GM21825 (cell line): ENCODE measurements at regions not wholly inside any gene's neighbourhood (a gene's known extent, or its start where the extent isn't known, plus 50 kb on each side); places are given as distances from the start of the nearest gene placed in this dataset.
"Not testable (repeated sequence)": the region's sequence is repeated elsewhere in the genome, so short reads cannot be mapped to it uniquely, and the experiment has no call there.

Source experiments
- ATAC-seq: cut with Tn5 transposase; IDR thresholded peaks from one replicate; pipeline ENCODE4 v1.9.1; 2021; ENCODE audit warnings: mild to moderate bottlenecking, moderate library complexity; ENCODE audit not compliant: unreplicated experiment

- ATAC-seq: no peak
Observed at GRCh38 chr4:114085611-114086345, 106.3 kb upstream of the ARSJ start.

GRCh38 chr4:114087596-114088230, 108.3 kb upstream of the ARSJ start:
- ATAC-seq: no peak

- no peak for ATAC-seq
Observed at GRCh38 chr4:114088481-114088880, 109.0 kb upstream of the ARSJ start.

GRCh38 chr4:114091546-114091945, 112.1 kb upstream of the ARSJ start:
- ATAC-seq: no peak

- ATAC-seq: no peak
Observed at GRCh38 chr4:114093221-114093715, 113.8 kb upstream of the ARSJ start.

GRCh38 chr4:114100288-114101031, 121.0 kb upstream of the ARSJ start:
- no peak for ATAC-seq

- no peak for ATAC-seq
Observed at GRCh38 chr4:114103908-114104307, 124.5 kb upstream of the ARSJ start.

GRCh38 chr4:114108869-114109268, 129.4 kb upstream of the ARSJ start:
- ATAC-seq: no peak

- ATAC-seq: no peak
Observed at GRCh38 chr4:114109776-114110175, 130.3 kb upstream of the ARSJ start.

- no peak for ATAC-seq
Observed at GRCh38 chr4:114115526-114115925, 136.1 kb upstream of the ARSJ start.

- no peak for ATAC-seq
Observed at GRCh38 chr4:114116861-114117260, 137.4 kb upstream of the ARSJ start.

GRCh38 chr4:114121221-114121620, 141.8 kb upstream of the ARSJ start:
- ATAC-seq: no peak

- ATAC-seq: no peak
Observed at GRCh38 chr4:114132199-114132598, 152.8 kb upstream of the ARSJ start.

GRCh38 chr4:114132830-114133229, 153.4 kb upstream of the ARSJ start:
- ATAC-seq: no peak

GRCh38 chr4:114136069-114136468, 156.6 kb upstream of the ARSJ start:
- no peak for ATAC-seq

GRCh38 chr4:114137984-114138383, 158.5 kb upstream of the ARSJ start:
- ATAC-seq: no peak

GRCh38 chr4:114146947-114147618, 167.6 kb upstream of the ARSJ start:
- ATAC-seq: no peak

- not testable (repeated sequence) for ATAC-seq
Observed at GRCh38 chr4:114147619-114148208, 168.3 kb upstream of the ARSJ start.

GRCh38 chr4:114148372-114149070, 169.1 kb upstream of the ARSJ start:
- not testable (repeated sequence) for ATAC-seq

GRCh38 chr4:114156371-114156770, 176.9 kb upstream of the ARSJ start:
- ATAC-seq: no peak
